ENCODE measurements at regions not wholly inside any gene's neighbourhood (a gene's known extent, or its start where the extent isn't known, plus 50 kb on each side); places are given as distances from the start of the nearest gene placed in this dataset.

- Histone ChIP-seq H3K4me1 (ENCODE audit: insufficient read depth, low read length) (no peaks in the 10 kb centered on the region), H3K79me2 (ENCODE audit: insufficient read depth, low read length) (no peaks in the 10 kb centered on the region), H3K36me3 (ENCODE audit: insufficient read depth, low read length) (no peaks in the 10 kb centered on the region), H3K4me3 (ENCODE audit: low read depth in 1 of 2, low read length in 2 of 2) (no peak overlapping the region), H3K4me2 (ENCODE audit: insufficient read depth, low read length) (no peak overlapping the region), H3K27ac (ENCODE audit: low read length) (no peak overlapping the region), H3K9me3 (ENCODE audit: insufficient read depth, low read length, severe bottlenecking) (no peaks in the 10 kb centered on the region), H3K9ac (ENCODE audit: low read depth, low read length) (no peak overlapping the region), H4K20me1 (ENCODE audit: insufficient read depth, low read length) (no peaks in the 10 kb centered on the region), H3K27me3 (ENCODE audit: insufficient read depth, low read length, poor library complexity) (no peaks in the 10 kb centered on the region), H2AFZ (ENCODE audit: low read depth, low read length) (no peak overlapping the region)
- DNase-seq (no peak), ATAC-seq (ENCODE audit: insufficient read depth, low read depth) (no peak)
- no peak for TF ChIP-seq CTCF (IDR thresholded peaks at IDR 0.05; ENCODE audit: borderline replicate concordance, extremely low read depth, low read length, poor library complexity, severe bottlenecking)
- no peak for TF ChIP-seq EZH2 (IDR thresholded peaks at IDR 0.05; ENCODE audit: borderline replicate concordance, low read depth, low read length, severe bottlenecking)
Measured at GRCh38 chr9:85118990-85119755, 449.6 kb downstream of the NTRK2 start.

- Histone ChIP-seq H3K9ac (ENCODE audit: low read depth, low read length) (no peak overlapping the region), H2AFZ (ENCODE audit: low read depth, low read length) (no peak overlapping the region), H3K27me3 (ENCODE audit: insufficient read depth, low read length, poor library complexity) (no peaks in the 10 kb centered on the region), H3K27ac (ENCODE audit: low read length) (no peak overlapping the region), H3K9me3 (ENCODE audit: insufficient read depth, low read length, severe bottlenecking) (no peaks in the 10 kb centered on the region), H4K20me1 (ENCODE audit: insufficient read depth, low read length) (no peaks in the 10 kb centered on the region), H3K79me2 (ENCODE audit: insufficient read depth, low read length) (no peaks in the 10 kb centered on the region), H3K4me1 (ENCODE audit: insufficient read depth, low read length) (no peaks in the 10 kb centered on the region), H3K4me3 (ENCODE audit: low read depth in 1 of 2, low read length in 2 of 2) (no peak overlapping the region), H3K36me3 (ENCODE audit: insufficient read depth, low read length) (no peaks in the 10 kb centered on the region), H3K4me2 (ENCODE audit: insufficient read depth, low read length) (no peak overlapping the region)
- no peak for DNase-seq
- ATAC-seq (ENCODE audit: insufficient read depth, low read depth), result no peak
- TF ChIP-seq EZH2 (IDR thresholded peaks at IDR 0.05; ENCODE audit: borderline replicate concordance, low read depth, low read length, severe bottlenecking) (no peak), CTCF (IDR thresholded peaks at IDR 0.05; ENCODE audit: borderline replicate concordance, extremely low read depth, low read length, poor library complexity, severe bottlenecking) (no peak)
Measured at GRCh38 chr9:85117831-85118230, 448.3 kb downstream of the NTRK2 start.

GRCh38 chr9:85115473-85115872 lies 445.9 kb downstream of the NTRK2 start:
- H3K9me3 ChIP-seq (ENCODE audit: insufficient read depth, low read length, severe bottlenecking), result no peaks in the 10 kb centered on the region
- no peak overlapping the region for H3K9ac ChIP-seq (ENCODE audit: low read depth, low read length)
- no peaks in the 10 kb centered on the region for H3K79me2 ChIP-seq (ENCODE audit: insufficient read depth, low read length)
- no peak for ATAC-seq (ENCODE audit: insufficient read depth, low read depth)
- no peaks in the 10 kb centered on the region for H3K36me3 ChIP-seq (ENCODE audit: insufficient read depth, low read length)
- H4K20me1 ChIP-seq (ENCODE audit: insufficient read depth, low read length), result no peaks in the 10 kb centered on the region
- H2AFZ ChIP-seq (ENCODE audit: low read depth, low read length), result no peak overlapping the region
- no peaks in the 10 kb centered on the region for H3K4me1 ChIP-seq (ENCODE audit: insufficient read depth, low read length)
- no peaks in the 10 kb centered on the region for H3K27me3 ChIP-seq (ENCODE audit: insufficient read depth, low read length, poor library complexity)
- DNase-seq, result no peak
- no peak overlapping the region for H3K4me3 ChIP-seq (ENCODE audit: low read depth in 1 of 2, low read length in 2 of 2)
- no peak for TF ChIP-seq CTCF (IDR thresholded peaks at IDR 0.05; ENCODE audit: borderline replicate concordance, extremely low read depth, low read length, poor library complexity, severe bottlenecking)
- TF ChIP-seq EZH2 (IDR thresholded peaks at IDR 0.05; ENCODE audit: borderline replicate concordance, low read depth, low read length, severe bottlenecking), result no peak
- H3K4me2 ChIP-seq (ENCODE audit: insufficient read depth, low read length), result no peak overlapping the region
- no peak overlapping the region for H3K27ac ChIP-seq (ENCODE audit: low read length)

Measured in DND-41 (cell line).